Left lung (tissue), 4 donors: ENCODE measurements at regions not wholly inside any gene's neighbourhood (a gene's known extent, or its start where the extent isn't known, plus 50 kb on each side); places are given as distances from the start of the nearest gene placed in this dataset.

ENCODE experiments used
- ATAC-seq: fragments of 200-7000 bp; cut with Tn5 transposase; one replicate; pipeline ENCODE4 v1.9.1; 2020; ENCODE audit warnings: moderate library complexity
- DNase-seq, 4 donors: peaks; one replicate each; pipeline ENCODE4 v3.0.0-alpha.2; 2013 to 2020
- H3K27ac ChIP-seq, 2 donors: fragments of 200-600 bp; sonication (generic) in 1 of 2; one replicate each; pipeline versions ENCODE4 v1.5.0 to v1.8.0; 2020 to 2021
- H3K27me3 ChIP-seq, 2 donors: fragments of 200-600 bp; sonication (generic) in 1 of 2; one replicate each; pipeline versions ENCODE4 v1.5.0 to v1.8.0; 2020 to 2021
- H3K36me3 ChIP-seq, 2 donors: fragments of 200-600 bp; sonication (generic) in 1 of 2; one replicate each; pipeline versions ENCODE4 v1.5.0 to v1.8.0; 2020 to 2021
- H3K4me1 ChIP-seq, 2 donors: fragments of 200-600 bp; one replicate each; pipeline ENCODE4 v1.8.0; 2021
- H3K4me3 ChIP-seq, 2 donors: fragments of 200-600 bp; sonication (generic) in 1 of 2; one replicate each; pipeline versions ENCODE4 v1.5.0 to v1.8.0; 2020 to 2021; ENCODE audit warnings: mild to moderate bottlenecking in 1 of 2
- H3K9me3 ChIP-seq, 2 donors: fragments of 200-600 bp; sonication (generic) in 1 of 2; one replicate each; pipeline versions ENCODE4 v1.5.0 to v1.8.0; 2020 to 2021
- CTCF ChIP-seq, 2 donors: fragments of 200-600 bp; sonication (generic) in 1 of 2; IDR thresholded peaks; one replicate each; pipeline versions ENCODE4 v1.5.0 to v1.8.0; 2021; ENCODE audit warnings: antibody characterized with exemption in 2 of 2
- intact Hi-C, 2 donors: fragments of 100-400 bp; cut with DNase I; formaldehyde crosslinking; loops; one replicate each; pipeline versions ENCODE4 v1.11.2 to v1.14.2; 2022
- donor health status: DM: no; HTN: yes; CAD: no.
- donor health status: DM: no; HTN: no; CAD: no.

GRCh38 chr18:42480441-42480840, 525.4 kb downstream of the PIK3C3 start:
- H3K4me3 ChIP-seq, result no peak overlapping the region
- ATAC-seq (no peak), DNase-seq (no peak)
- no peak overlapping the region for H3K27ac ChIP-seq
- no peaks in the 10 kb centered on the region for H3K4me1 ChIP-seq
- no peaks in the 10 kb centered on the region for H3K36me3 ChIP-seq
- intact Hi-C loops, result no loop called here
- H3K27me3 ChIP-seq, result no peaks in the 10 kb centered on the region
- H3K9me3 ChIP-seq, result peaks cover 0 to 7% of the 10 kb centered on the region in 2 donors
- TF ChIP-seq CTCF (IDR thresholded peaks at IDR 0.05), result no peak

- no peak for DNase-seq
- Histone ChIP-seq H3K4me3 (no peak overlapping the region), H3K27ac (no peak overlapping the region), H3K27me3 (no peaks in the 10 kb centered on the region), H3K4me1 (no peaks in the 10 kb centered on the region), H3K36me3 (no peaks in the 10 kb centered on the region), H3K9me3 (peaks cover 0 to 21% of the 10 kb centered on the region in 2 donors)
- no peak for ATAC-seq
- intact Hi-C loops, result no loop called here
- no peak for TF ChIP-seq CTCF (IDR thresholded peaks at IDR 0.05)
Observed at GRCh38 chr18:42484648-42485047, 529.6 kb downstream of the PIK3C3 start.

GRCh38 chr18:42486271-42486670, 531.2 kb downstream of the PIK3C3 start:
- intact Hi-C loops, result no loop called here
- ATAC-seq (no peak), DNase-seq (no peak)
- TF ChIP-seq CTCF (IDR thresholded peaks at IDR 0.05), result no peak
- Histone ChIP-seq H3K36me3 (no peaks in the 10 kb centered on the region), H3K27me3 (no peaks in the 10 kb centered on the region), H3K9me3 (peaks cover 0 to 21% of the 10 kb centered on the region in 2 donors), H3K4me1 (no peaks in the 10 kb centered on the region), H3K4me3 (no peak overlapping the region), H3K27ac (no peak overlapping the region)

GRCh38 chr18:42508683-42509296, 553.8 kb downstream of the PIK3C3 start:
- Histone ChIP-seq H3K27me3 (no peaks in the 10 kb centered on the region), H3K27ac (no peak overlapping the region), H3K4me1 (no peaks in the 10 kb centered on the region), H3K4me3 (no peak overlapping the region), H3K36me3 (no peaks in the 10 kb centered on the region), H3K9me3 (no peaks in the 10 kb centered on the region)
- no peak for ATAC-seq
- no peak for DNase-seq
- TF ChIP-seq CTCF (IDR thresholded peaks at IDR 0.05), result no peak
- intact Hi-C loops, result no loop called here

DNA sequence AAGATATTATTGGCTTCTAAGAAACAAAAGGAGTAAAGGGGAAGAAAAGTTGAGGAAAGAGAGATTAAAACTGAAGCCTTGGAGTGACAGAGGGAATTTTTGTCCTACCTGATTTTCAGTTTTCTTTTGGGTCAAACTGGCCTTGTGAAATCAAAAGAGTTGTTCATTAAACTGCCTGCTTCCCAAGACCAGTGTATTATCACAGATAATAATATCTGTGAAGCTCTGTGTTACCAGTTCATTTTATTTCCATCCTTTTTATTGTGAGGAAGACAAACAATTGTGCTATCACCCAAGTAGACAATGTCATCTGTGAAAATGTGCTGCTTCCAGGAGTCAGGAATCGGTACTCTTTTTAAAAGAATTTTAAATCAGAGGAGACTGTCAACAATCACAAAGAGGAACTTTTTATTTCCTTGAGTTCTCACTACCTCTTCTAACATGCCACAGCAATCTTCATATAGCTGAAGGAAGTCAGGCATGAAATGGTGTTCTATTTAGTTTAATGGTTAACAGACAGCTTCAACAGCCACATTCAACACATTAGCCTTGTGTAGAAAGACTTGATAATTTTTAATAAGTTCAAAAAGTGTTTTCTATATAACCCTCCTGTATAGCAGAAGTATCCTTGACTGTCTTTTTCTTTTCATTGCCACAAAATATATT, 554.8 kb downstream of the PIK3C3 start:
- Histone ChIP-seq H3K4me1 (no peaks in the 10 kb centered on the region), H3K27ac (no peak overlapping the region), H3K27me3 (no peaks in the 10 kb centered on the region), H3K9me3 (no peaks in the 10 kb centered on the region), H3K4me3 (no peak overlapping the region), H3K36me3 (no peaks in the 10 kb centered on the region)
- DNase-seq (no peak), ATAC-seq (no peak)
- intact Hi-C loops, result no loop called here
- TF ChIP-seq CTCF (IDR thresholded peaks at IDR 0.05), result no peak
